Stimulated activated effector memory CD8-positive, alpha-beta T cell treated with anti-CD3 and anti-CD28 coated beads, Interleukin-12 subunit alpha, Interleukin-12 subunit beta, amount 100 ng/mL, for 72 hours (primary cell): ENCODE measurements at regions not wholly inside any gene's neighbourhood (a gene's known extent, or its start where the extent isn't known, plus 50 kb on each side); places are given as distances from the start of the nearest gene placed in this dataset.

Experiments
- ATAC-seq: fragments of 150-1000 bp; cut with Tn5 transposase; 2 replicates; pipeline ENCODE4 v1.10.0; 2021
- DNase-seq, 2 donors: peaks; one replicate each; pipeline ENCODE4 v3.0.0; 2021 to 2022; ENCODE audit warnings: low spot score in 2 of 2
- H3K27ac Mint-ChIP-seq: one replicate; pipeline ENCODE4 v1.8.0; 2022; ENCODE audit warnings: mild to moderate bottlenecking, mixed read lengths
- H3K36me3 Mint-ChIP-seq: one replicate; pipeline ENCODE4 v1.8.0; 2022; ENCODE audit warnings: mild to moderate bottlenecking, mixed read lengths
- H3K4me1 Mint-ChIP-seq: one replicate; pipeline ENCODE4 v1.8.0; 2022; ENCODE audit warnings: mixed read lengths
- H3K4me3 Mint-ChIP-seq: one replicate; pipeline ENCODE4 v1.8.0; 2022; ENCODE audit warnings: mild to moderate bottlenecking, mixed read lengths
- H3K9me3 Mint-ChIP-seq: one replicate; pipeline ENCODE4 v1.8.0; 2022; ENCODE audit warnings: mixed read lengths

- H3K4me1 Mint-ChIP-seq: no peaks in the 10 kb centered on the region
- ATAC-seq: no peak
Observed at GRCh38 chr20:7579888-7580287, 360.4 kb downstream of the HAO1 start.

GRCh38 chr20:7585126-7585679, 355.1 kb downstream of the HAO1 start:
- Mint-ChIP-seq H3K4me3 (no peak overlapping the region), H3K4me1 (no peaks in the 10 kb centered on the region), H3K9me3 (peaks cover 5% of the 10 kb centered on the region), H3K36me3 (no peaks in the 10 kb centered on the region), H3K27ac (no peak overlapping the region)
- ATAC-seq (no peak), DNase-seq (no peak)

More at GRCh38 chr20:7579888-7580287, 360.4 kb downstream of the HAO1 start:
- H3K27ac Mint-ChIP-seq: no peak overlapping the region
- H3K9me3 Mint-ChIP-seq: peaks cover 3% of the 10 kb centered on the region
- no peaks in the 10 kb centered on the region for H3K36me3 Mint-ChIP-seq
- no peak for DNase-seq
- no peak overlapping the region for H3K4me3 Mint-ChIP-seq

GRCh38 chr20:7586481-7586880, 353.8 kb downstream of the HAO1 start:
- no peak for ATAC-seq
- no peaks in the 10 kb centered on the region for H3K36me3 Mint-ChIP-seq
- H3K4me3 Mint-ChIP-seq: no peak overlapping the region
- DNase-seq: no peak
- no peaks in the 10 kb centered on the region for H3K4me1 Mint-ChIP-seq
- H3K9me3 Mint-ChIP-seq: peaks cover 5% of the 10 kb centered on the region
- H3K27ac Mint-ChIP-seq: no peak overlapping the region

GRCh38 chr20:7589164-7589563, 351.1 kb downstream of the HAO1 start:
- no peak overlapping the region for H3K4me3 Mint-ChIP-seq
- H3K27ac Mint-ChIP-seq: no peak overlapping the region
- H3K4me1 Mint-ChIP-seq: no peaks in the 10 kb centered on the region
- DNase-seq: no peak
- ATAC-seq: no peak
- H3K9me3 Mint-ChIP-seq: peaks cover 5% of the 10 kb centered on the region
- no peaks in the 10 kb centered on the region for H3K36me3 Mint-ChIP-seq

GRCh38 chr20:7596541-7596940, 343.7 kb downstream of the HAO1 start:
- Mint-ChIP-seq H3K27ac (no peak overlapping the region), H3K36me3 (no peaks in the 10 kb centered on the region), H3K4me1 (no peaks in the 10 kb centered on the region), H3K9me3 (peaks cover 6% of the 10 kb centered on the region), H3K4me3 (no peak overlapping the region)
- ATAC-seq (no peak), DNase-seq (no peak)

GRCh38 chr20:7601431-7601830, 338.8 kb downstream of the HAO1 start:
- no peaks in the 10 kb centered on the region for H3K4me1 Mint-ChIP-seq
- DNase-seq (no peak), ATAC-seq (no peak)
- no peak overlapping the region for H3K4me3 Mint-ChIP-seq
- H3K9me3 Mint-ChIP-seq: peaks cover 12% of the 10 kb centered on the region
- H3K27ac Mint-ChIP-seq: no peak overlapping the region
- no peaks in the 10 kb centered on the region for H3K36me3 Mint-ChIP-seq

GRCh38 chr20:7606941-7607340, 333.3 kb downstream of the HAO1 start:
- ATAC-seq: no peak

GRCh38 chr20:7608250-7608649, 332.0 kb downstream of the HAO1 start:
- ATAC-seq (no peak), DNase-seq (no peak)
- Mint-ChIP-seq H3K4me3 (no peak overlapping the region), H3K36me3 (no peaks in the 10 kb centered on the region), H3K4me1 (no peaks in the 10 kb centered on the region), H3K27ac (no peak overlapping the region), H3K9me3 (peaks cover 15% of the 10 kb centered on the region)

More at GRCh38 chr20:7606941-7607340, 333.3 kb downstream of the HAO1 start:
- Mint-ChIP-seq H3K36me3 (no peaks in the 10 kb centered on the region), H3K4me3 (no peak overlapping the region), H3K4me1 (no peaks in the 10 kb centered on the region), H3K9me3 (peaks cover 11% of the 10 kb centered on the region), H3K27ac (no peak overlapping the region)
- DNase-seq: no peak

- ATAC-seq: no peak
- DNase-seq: no peak
- H3K4me1 Mint-ChIP-seq: no peaks in the 10 kb centered on the region
- peaks cover 15% of the 10 kb centered on the region for H3K9me3 Mint-ChIP-seq
- no peaks in the 10 kb centered on the region for H3K36me3 Mint-ChIP-seq
- H3K27ac Mint-ChIP-seq: no peak overlapping the region
- H3K4me3 Mint-ChIP-seq: no peak overlapping the region
Observed at GRCh38 chr20:7609251-7609650, 331.0 kb downstream of the HAO1 start.

- ATAC-seq (no peak), DNase-seq (no peak)
- H3K36me3 Mint-ChIP-seq: no peaks in the 10 kb centered on the region
- H3K4me1 Mint-ChIP-seq: no peaks in the 10 kb centered on the region
- H3K27ac Mint-ChIP-seq: no peak overlapping the region
- peaks cover 9% of the 10 kb centered on the region for H3K9me3 Mint-ChIP-seq
- H3K4me3 Mint-ChIP-seq: no peak overlapping the region
Observed at GRCh38 chr20:7610681-7611080, 329.6 kb downstream of the HAO1 start.

- DNase-seq (no peak), ATAC-seq (no peak)
- H3K36me3 Mint-ChIP-seq: no peaks in the 10 kb centered on the region
- peaks cover 8% of the 10 kb centered on the region for H3K9me3 Mint-ChIP-seq
- H3K4me1 Mint-ChIP-seq: no peaks in the 10 kb centered on the region
- no peak overlapping the region for H3K27ac Mint-ChIP-seq
- H3K4me3 Mint-ChIP-seq: no peak overlapping the region
Observed at GRCh38 chr20:7617797-7618196, 322.5 kb downstream of the HAO1 start.

GRCh38 chr20:7622399-7622961, 317.8 kb downstream of the HAO1 start:
- no peaks in the 10 kb centered on the region for H3K36me3 Mint-ChIP-seq
- H3K27ac Mint-ChIP-seq: no peak overlapping the region
- DNase-seq: no peak
- no peaks in the 10 kb centered on the region for H3K4me1 Mint-ChIP-seq
- ATAC-seq: peak; percentile 36
- H3K4me3 Mint-ChIP-seq: no peak overlapping the region
- peaks cover 8% of the 10 kb centered on the region for H3K9me3 Mint-ChIP-seq

- no peaks in the 10 kb centered on the region for H3K4me1 Mint-ChIP-seq
- DNase-seq (no peak), ATAC-seq (no peak)
- H3K27ac Mint-ChIP-seq: no peak overlapping the region
- H3K36me3 Mint-ChIP-seq: no peaks in the 10 kb centered on the region
- H3K9me3 Mint-ChIP-seq: peaks cover 8% of the 10 kb centered on the region
- no peak overlapping the region for H3K4me3 Mint-ChIP-seq
Observed at GRCh38 chr20:7624886-7625285, 315.4 kb downstream of the HAO1 start.

- Mint-ChIP-seq H3K36me3 (no peaks in the 10 kb centered on the region), H3K9me3 (peaks cover 5% of the 10 kb centered on the region), H3K4me1 (no peaks in the 10 kb centered on the region), H3K4me3 (no peak overlapping the region), H3K27ac (no peak overlapping the region)
- ATAC-seq (no peak), DNase-seq (no peak)
Observed at GRCh38 chr20:7627734-7628663, 312.3 kb downstream of the HAO1 start.

- Mint-ChIP-seq H3K4me1 (no peaks in the 10 kb centered on the region), H3K4me3 (no peak overlapping the region), H3K36me3 (no peaks in the 10 kb centered on the region), H3K9me3 (peaks cover 6% of the 10 kb centered on the region), H3K27ac (no peak overlapping the region)
- DNase-seq: no peak
- ATAC-seq: no peak
Observed at GRCh38 chr20:7629880-7630279, 310.4 kb downstream of the HAO1 start.

- H3K9me3 Mint-ChIP-seq: peaks cover 6% of the 10 kb centered on the region
- no peaks in the 10 kb centered on the region for H3K4me1 Mint-ChIP-seq
- H3K27ac Mint-ChIP-seq: no peak overlapping the region
- ATAC-seq: no peak
- DNase-seq: no peak
- H3K4me3 Mint-ChIP-seq: no peak overlapping the region
- H3K36me3 Mint-ChIP-seq: no peaks in the 10 kb centered on the region
Observed at GRCh38 chr20:7637184-7637583, 303.1 kb downstream of the HAO1 start.
